PC-3 (cell line): ENCODE measurements at regions not wholly inside any gene's neighbourhood (a gene's known extent, or its start where the extent isn't known, plus 50 kb on each side); places are given as distances from the start of the nearest gene placed in this dataset.
"Not testable (repeated sequence)": the region's sequence is repeated elsewhere in the genome, so short reads cannot be mapped to it uniquely, and the experiment has no call there.

ENCODE experiments used
- ATAC-seq: fragments of 200-7000 bp; cut with Tn5 transposase; 2 replicates; pipeline ENCODE4 v1.9.1; 2020; ENCODE audit warnings: mild to moderate bottlenecking, moderate library complexity
- BruUV-seq: library from RNA; stranded (reverse); fragments of 400-500 nt; replicated peaks from 2 replicates; lab custom pipeline; 2021; lab: Mats Ljungman, UMichigan
- CTCF ChIA-PET: fragments of 300-600 bp; sonication (Branson Sonifier 250); formaldehyde crosslinking; loops from one replicate; lab custom pipeline; 2022; ENCODE audit warnings: antibody characterized with exemption; lab: Charles Lee
- POLR2A ChIA-PET: fragments of 300-600 bp; sonication (Branson Sonifier 250); formaldehyde crosslinking; loops from one replicate; lab custom pipeline; 2022; ENCODE audit warnings: antibody characterized with exemption; ENCODE audit not compliant: unreplicated experiment; lab: Charles Lee
- DNase-seq: peaks from one replicate; pipeline ENCODE4 v3.0.0-alpha.2; 2015
- H2AFZ ChIP-seq: fragments of 300-600 bp; sonication (generic); 2 replicates; pipeline ENCODE4 v1.6.0; 2016; ENCODE audit warnings: antibody characterized with exemption, low read length
- H3F3A ChIP-seq: fragments of 300-600 bp; sonication (generic); one replicate; pipeline ENCODE4 v1.6.0; 2017; ENCODE audit warnings: antibody characterized with exemption, low read length, control low read depth, mild to moderate bottlenecking; ENCODE audit not compliant: unreplicated experiment
- H3K27ac ChIP-seq: fragments of 300-600 bp; sonication (generic); 2 replicates; pipeline ENCODE4 v1.5.1; 2016; ENCODE audit warnings: mild to moderate bottlenecking, low read length
- H3K27me3 ChIP-seq: fragments of 300-600 bp; sonication (generic); 2 replicates; pipeline ENCODE4 v1.6.1; 2016; ENCODE audit warnings: low read length, mixed read lengths
- H3K36me3 ChIP-seq: fragments of 300-600 bp; sonication (generic); 2 replicates; pipeline ENCODE4 v1.6.1; 2016; ENCODE audit warnings: low read depth, mixed run types, low read length, mixed read lengths
- H3K4me1 ChIP-seq: fragments of 300-600 bp; sonication (generic); 2 replicates; pipeline ENCODE4 v1.5.1; 2016; ENCODE audit warnings: low read length; ENCODE audit not compliant: insufficient read depth
- H3K4me2 ChIP-seq: fragments of 300-600 bp; sonication (generic); 2 replicates; pipeline ENCODE4 v1.6.0; 2016; ENCODE audit warnings: low read length
- H3K4me3 ChIP-seq: fragments of 300-600 bp; sonication (generic); 2 replicates; pipeline ENCODE4 v1.5.1; 2016; ENCODE audit warnings: mild to moderate bottlenecking, low read length, mixed read lengths
- H3K79me2 ChIP-seq: fragments of 300-600 bp; sonication (generic); 2 replicates; pipeline ENCODE4 v1.6.1; 2017; ENCODE audit warnings: low read length, mixed read lengths
- H3K9ac ChIP-seq: fragments of 300-600 bp; sonication (generic); 2 replicates; pipeline ENCODE4 v1.6.0; 2016; ENCODE audit warnings: mild to moderate bottlenecking, low read length
- H3K9me2 ChIP-seq: fragments of 300-600 bp; sonication (generic); replicated peaks from 2 replicates; pipeline ENCODE4 v1.6.1; 2016; ENCODE audit warnings: mixed run types, low read length, mixed read lengths
- H3K9me3 ChIP-seq: fragments of 300-600 bp; sonication (generic); 2 replicates; pipeline ENCODE4 v1.6.1; 2016; ENCODE audit warnings: low read length, mixed read lengths
- H4K20me1 ChIP-seq: fragments of 300-600 bp; sonication (generic); 2 replicates; pipeline ENCODE4 v1.6.1; 2016; ENCODE audit warnings: low read length, mixed read lengths
- intact Hi-C: fragments of 100-400 bp; cut with micrococcal nuclease; formaldehyde crosslinking; loops from 2 replicates; pipeline ENCODE4 v1.9.0; 2023

DNA sequence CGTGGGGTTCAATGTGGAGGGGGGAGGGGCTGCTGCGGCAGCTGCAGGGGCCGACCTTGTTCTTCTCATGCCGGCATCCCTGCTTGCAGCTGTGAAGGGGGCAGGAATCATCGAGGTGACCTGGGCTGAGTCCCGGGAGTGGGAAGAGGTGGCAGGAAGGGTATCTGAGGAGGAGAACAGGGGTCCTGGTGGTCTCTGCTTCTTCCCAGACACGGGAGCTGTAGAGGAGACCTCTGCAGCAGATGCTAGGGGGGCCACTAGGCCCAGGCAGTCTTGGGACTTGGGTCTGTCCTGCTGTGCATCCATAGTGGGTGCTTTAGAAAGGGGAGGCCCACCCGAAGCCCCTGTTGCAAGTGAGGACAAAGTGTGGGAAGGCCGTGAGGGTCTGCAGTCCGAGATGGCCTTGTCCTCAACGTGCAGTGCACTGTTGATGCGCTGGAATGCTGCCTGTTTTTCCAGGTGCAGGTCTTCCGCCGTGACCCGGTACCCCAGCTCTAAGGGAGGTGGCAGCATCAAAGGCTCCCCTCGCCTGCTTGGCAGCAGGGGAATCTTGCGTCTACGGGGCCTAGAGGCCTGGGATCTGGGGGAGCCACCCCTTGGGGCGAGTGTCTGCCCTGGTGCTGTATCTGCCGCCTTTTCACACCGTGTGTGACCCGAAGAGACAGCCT, 1370.0 kb downstream of the CDH12 start:
- ATAC-seq, POLR2A ChIA-PET, H3K9ac ChIP-seq, H4K20me1 ChIP-seq, H3F3A ChIP-seq, H3K4me1 ChIP-seq, H3K4me3 ChIP-seq, H2AFZ ChIP-seq, H3K36me3 ChIP-seq, intact Hi-C loops, BruUV-seq, CTCF ChIA-PET, H3K4me2 ChIP-seq, H3K27me3 ChIP-seq, H3K9me2 ChIP-seq, H3K9me3 ChIP-seq, DNase-seq, H3K79me2 ChIP-seq, H3K27ac ChIP-seq: not testable (repeated sequence)

DNA sequence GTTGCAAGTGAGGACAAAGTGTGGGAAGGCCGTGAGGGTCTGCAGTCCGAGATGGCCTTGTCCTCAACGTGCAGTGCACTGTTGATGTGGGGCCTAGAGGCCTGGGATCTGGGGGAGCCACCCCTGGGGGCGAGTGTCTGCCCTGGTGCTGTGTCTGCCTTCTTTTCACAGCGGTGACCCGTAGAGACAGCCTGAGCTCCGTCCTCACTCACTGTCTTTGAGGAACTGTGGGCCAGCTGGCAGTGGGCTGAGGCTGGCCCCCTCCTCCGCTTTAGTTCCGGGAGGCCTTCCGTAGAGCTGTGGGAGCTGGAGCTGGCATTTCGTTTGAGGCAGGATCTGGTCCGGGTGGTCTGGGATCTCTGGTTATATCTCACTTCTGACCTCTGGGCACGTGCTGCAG, 1370.6 kb downstream of the CDH12 start:
- H3K4me2 ChIP-seq, H2AFZ ChIP-seq, H3K9me2 ChIP-seq, DNase-seq, H3K27me3 ChIP-seq, H3F3A ChIP-seq, H4K20me1 ChIP-seq, H3K9me3 ChIP-seq, POLR2A ChIA-PET, intact Hi-C loops, BruUV-seq, H3K27ac ChIP-seq, ATAC-seq, H3K9ac ChIP-seq, H3K4me3 ChIP-seq, CTCF ChIA-PET, H3K36me3 ChIP-seq, H3K79me2 ChIP-seq, H3K4me1 ChIP-seq: not testable (repeated sequence)

DNA sequence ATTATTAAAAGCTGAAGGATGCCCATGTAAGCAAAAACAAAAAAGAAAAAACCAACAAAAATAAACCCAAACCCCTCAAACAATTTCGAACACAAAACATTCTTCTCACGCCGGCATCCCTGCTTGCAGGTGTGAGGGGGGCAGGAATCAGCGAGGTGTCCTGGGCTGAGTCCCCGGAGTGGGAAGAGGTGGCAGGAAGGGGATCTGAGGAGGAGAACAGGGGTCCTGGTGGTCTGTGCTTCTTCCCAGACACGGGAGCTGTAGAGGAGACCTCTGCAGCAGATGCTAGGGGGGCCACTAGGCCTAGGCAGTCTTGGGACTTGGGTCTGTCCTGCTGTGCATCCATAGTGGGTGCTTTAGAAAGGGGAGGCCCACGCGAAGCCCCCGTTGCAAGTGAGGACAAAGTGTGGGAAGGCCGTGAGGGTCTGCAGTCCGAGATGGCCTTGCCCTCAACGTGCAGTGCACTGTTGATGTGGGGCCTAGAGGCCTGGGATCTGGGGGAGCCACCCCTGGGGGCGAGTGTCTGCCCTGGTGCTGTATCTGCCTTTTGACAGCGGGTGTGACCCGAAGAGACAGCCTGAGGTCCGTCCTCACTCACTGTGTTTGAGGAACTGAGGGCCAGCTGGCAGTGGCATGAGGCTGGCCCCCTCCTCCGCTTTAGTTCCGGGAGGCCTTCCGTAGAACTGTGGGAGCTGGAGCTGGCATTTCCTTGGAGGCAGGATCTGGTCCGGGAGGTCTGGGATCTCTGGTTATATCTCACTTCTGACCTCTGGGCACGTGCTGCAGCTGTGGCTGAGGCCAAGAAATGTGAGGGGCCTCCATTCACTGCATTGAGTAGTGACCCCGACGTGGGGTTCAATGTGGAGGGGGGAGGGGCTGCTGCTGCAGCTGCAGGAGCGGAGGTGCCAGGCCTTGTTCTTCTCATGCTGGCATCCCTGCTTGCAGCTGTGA, 1371.5 kb downstream of the CDH12 start:
- intact Hi-C loops, H3K4me2 ChIP-seq, H3K79me2 ChIP-seq, H3K27me3 ChIP-seq, H4K20me1 ChIP-seq, H3K4me3 ChIP-seq, H3K9me2 ChIP-seq, H3K9ac ChIP-seq, H3F3A ChIP-seq, POLR2A ChIA-PET, H3K9me3 ChIP-seq, BruUV-seq, H3K27ac ChIP-seq, H3K36me3 ChIP-seq, H2AFZ ChIP-seq, CTCF ChIA-PET, H3K4me1 ChIP-seq, DNase-seq, ATAC-seq: not testable (repeated sequence)

DNA sequence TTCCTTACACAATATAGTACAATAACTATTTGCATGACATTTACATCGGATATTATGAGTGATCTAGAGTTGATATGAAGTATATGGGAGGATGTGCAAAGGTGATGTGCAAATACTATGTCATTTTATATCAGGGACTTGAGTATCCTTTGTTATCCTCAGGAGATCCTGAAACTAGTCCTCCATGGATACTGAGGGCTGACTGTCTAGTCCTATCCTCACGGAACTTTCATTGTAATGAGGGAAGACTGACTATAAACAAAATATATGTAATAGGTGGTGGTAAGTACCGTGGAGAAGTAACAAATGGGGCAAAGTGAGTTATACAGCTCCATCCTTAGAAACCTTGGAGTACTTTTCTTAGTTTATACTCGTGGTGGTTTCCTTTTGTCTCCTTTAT, 1373.1 kb downstream of the CDH12 start:
- H3K4me3 ChIP-seq, H4K20me1 ChIP-seq, DNase-seq, H3K27me3 ChIP-seq, H3K4me2 ChIP-seq, H3K4me1 ChIP-seq, H3K9ac ChIP-seq, H3F3A ChIP-seq, H3K79me2 ChIP-seq, intact Hi-C loops, CTCF ChIA-PET, BruUV-seq, H3K9me3 ChIP-seq, ATAC-seq, H3K36me3 ChIP-seq, H3K27ac ChIP-seq, H2AFZ ChIP-seq, POLR2A ChIA-PET, H3K9me2 ChIP-seq: not testable (repeated sequence)

DNA sequence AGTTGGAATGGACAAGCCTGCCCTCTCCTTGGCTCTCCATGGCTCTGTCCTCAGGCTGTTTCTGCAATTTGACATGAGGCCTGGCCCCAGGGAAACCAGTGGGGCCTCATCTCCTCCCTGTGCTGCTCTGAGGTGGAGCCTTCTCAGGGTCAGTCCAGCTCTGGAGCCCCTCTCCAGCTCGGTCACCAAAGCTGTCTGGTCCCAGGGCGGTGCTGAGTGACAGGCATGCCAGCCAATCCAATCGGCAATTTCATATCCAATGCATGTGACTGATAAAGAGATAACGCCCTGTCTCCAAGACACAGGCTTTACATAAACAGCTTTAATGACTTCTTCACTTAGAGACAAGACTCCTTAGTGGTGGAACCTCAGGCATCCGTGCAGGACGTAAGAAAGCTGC, 1379.2 kb downstream of the CDH12 start:
- H3K9me3 ChIP-seq, intact Hi-C loops, H3K79me2 ChIP-seq, H3K4me1 ChIP-seq, H3F3A ChIP-seq, CTCF ChIA-PET, H3K4me3 ChIP-seq, H3K27ac ChIP-seq, H4K20me1 ChIP-seq, H3K27me3 ChIP-seq, H3K36me3 ChIP-seq, H3K9me2 ChIP-seq, H3K4me2 ChIP-seq, DNase-seq, H2AFZ ChIP-seq, POLR2A ChIA-PET, ATAC-seq, H3K9ac ChIP-seq, BruUV-seq: not testable (repeated sequence)

DNA sequence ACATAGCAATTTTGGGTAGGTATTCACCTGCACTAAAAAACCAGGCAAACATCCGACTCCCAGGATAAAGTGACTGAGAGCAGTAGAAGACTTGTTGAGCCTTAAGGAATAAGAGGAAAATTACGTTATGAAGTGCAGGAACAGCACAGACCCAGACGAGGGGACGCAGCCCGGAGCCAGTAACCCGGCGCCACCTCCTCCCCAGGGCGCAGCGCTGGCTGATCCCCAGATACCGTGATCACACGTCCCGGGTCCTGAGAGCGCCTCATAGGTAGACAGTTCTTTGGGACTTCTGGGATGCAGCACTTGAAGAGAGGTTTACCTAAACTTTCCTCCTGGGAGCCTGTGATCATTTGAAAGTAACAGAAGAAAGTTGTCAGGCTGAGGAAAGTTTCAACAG, 1379.7 kb downstream of the CDH12 start:
- H3K9me3 ChIP-seq, CTCF ChIA-PET, H3K4me2 ChIP-seq, ATAC-seq, H3K36me3 ChIP-seq, H3K79me2 ChIP-seq, H2AFZ ChIP-seq, H3K27ac ChIP-seq, POLR2A ChIA-PET, H3K27me3 ChIP-seq, H3K4me3 ChIP-seq, H4K20me1 ChIP-seq, BruUV-seq, intact Hi-C loops, DNase-seq, H3F3A ChIP-seq, H3K9ac ChIP-seq, H3K4me1 ChIP-seq, H3K9me2 ChIP-seq: not testable (repeated sequence)
